HepG2 (cell line): ENCODE measurements at regions not wholly inside any gene's neighbourhood (a gene's known extent, or its start where the extent isn't known, plus 50 kb on each side); places are given as distances from the start of the nearest gene placed in this dataset.

Source experiments
- ATAC-seq: fragments of 200-7000 bp; cut with Tn5 transposase; 3 replicates; pipeline ENCODE4 v1.9.1; 2020; ENCODE audit warnings: mild to moderate bottlenecking, moderate library complexity
- BruUV-seq: library from RNA; stranded (reverse); fragments of 400-500 nt; replicated peaks from 2 replicates; lab custom pipeline; 2021; lab: Mats Ljungman, UMichigan
- CTCF ChIA-PET: fragments of 300-600 bp; formaldehyde crosslinking; extraction: SDS; loops from one replicate; lab custom pipeline; 2021; ENCODE audit warnings: low total read pairs, inconsistent platforms, low intra/inter-chr PET ratio; lab: Yijun Ruan, JAX
- POLR2A ChIA-PET: fragments of 350-600 bp; sonication (Branson Sonifier 250); formaldehyde crosslinking; loops from one replicate; lab custom pipeline; 2020; ENCODE audit warnings: antibody characterized with exemption, inconsistent platforms; lab: Yijun Ruan, JAX
- DNase-seq: peaks from one replicate; pipeline ENCODE4 v3.0.0-alpha.2; 2015; ENCODE audit warnings: low spot score
- FAIRE-seq: peaks from 3 replicates; lab custom pipeline; 2011; peaks lifted over from hg19 to GRCh38; lab: Jason Lieb, UNC
- H2AFZ ChIP-seq: one replicate; pipeline ENCODE4 v1.6.1; 2011; ENCODE audit warnings: low read length, inconsistent platforms
- H3K27ac ChIP-seq: fragments of 300-600 bp; 3 replicates; pipeline ENCODE4 v1.8.0; 2011; ENCODE audit warnings: mixed run types, mild to moderate bottlenecking, mixed read lengths, low read length, inconsistent platforms; ENCODE audit not compliant: insufficient read depth; ENCODE audit errors: extremely low read length
- H3K27me3 ChIP-seq, 2 experiments: fragments of 200-600 bp in 1 of 2; 2 replicates in 1 of 2; 3 replicates in 1 of 2; pipeline versions ENCODE4 v1.6.0 to v1.8.0; 2011; ENCODE audit warnings: low read length in 2 of 2, mild to moderate bottlenecking in 2 of 2, moderate library complexity in 2 of 2, inconsistent platforms in 1 of 2; ENCODE audit not compliant: insufficient read depth in 2 of 2, control insufficient read depth in 1 of 2
- H3K36me3 ChIP-seq, 2 experiments: fragments of 200-600 bp in 1 of 2; replicated peaks in 1 of 2; 2 replicates in 1 of 2; 3 replicates in 1 of 2; pipeline versions ENCODE4 v1.5.1 to v1.8.0; 2011; ENCODE audit warnings: low read length in 2 of 2, inconsistent platforms in 1 of 2; ENCODE audit not compliant: insufficient read depth in 2 of 2, control insufficient read depth in 1 of 2
- H3K4me1 ChIP-seq: 2 replicates; pipeline ENCODE4 v1.5.1; 2012; ENCODE audit warnings: low read length, inconsistent platforms; ENCODE audit not compliant: insufficient read depth
- H3K4me2 ChIP-seq: 2 replicates; pipeline ENCODE4 v1.6.0; 2011; ENCODE audit warnings: low read depth, low read length, inconsistent platforms
- H3K4me3 ChIP-seq, 3 experiments: fragments of 200-600 bp in 1 of 3; sonication (generic), shearing (Covaris generic) in 1 of 3; replicated peaks in 1 of 3; 2 replicates each; pipeline ENCODE4 v1.5.1; 2011 to 2016; ENCODE audit warnings: low read length in 3 of 3, inconsistent platforms in 2 of 3, low read depth in 2 of 3, mild to moderate bottlenecking in 2 of 3, control low read depth in 1 of 3, mixed read lengths in 1 of 3; ENCODE audit not compliant: insufficient read depth in 1 of 3
- H3K79me2 ChIP-seq: one replicate; pipeline ENCODE4 v1.6.1; 2011; ENCODE audit warnings: low read length, inconsistent platforms; ENCODE audit not compliant: insufficient read depth
- H3K9ac ChIP-seq: 2 replicates; pipeline ENCODE4 v1.6.0; 2011; ENCODE audit warnings: mild to moderate bottlenecking, low read depth, low read length, inconsistent platforms; ENCODE audit not compliant: insufficient read depth
- H3K9me3 ChIP-seq: 2 replicates; pipeline ENCODE4 v1.5.1; 2012; ENCODE audit warnings: mild to moderate bottlenecking, low read length
- H4K20me1 ChIP-seq: 2 replicates; pipeline ENCODE4 v1.6.0; 2011; ENCODE audit warnings: inconsistent platforms, mild to moderate bottlenecking, low read length, moderate library complexity; ENCODE audit not compliant: insufficient read depth
- CBX2 ChIP-seq, 2 experiments: fragments of 200-600 bp in 1 of 2; sonication (generic); formaldehyde crosslinking in 1 of 2; IDR thresholded peaks; 2 replicates each; pipeline versions ENCODE4 v1.7.0 to v1.8.1; 2018 to 2022; ENCODE audit warnings: low read depth in 2 of 2, low read length in 1 of 2, mild to moderate bottlenecking in 1 of 2, missing genetic modification reagents in 1 of 2
- E2F2 ChIP-seq: sonication (generic); formaldehyde crosslinking; IDR thresholded peaks from 2 replicates; pipeline ENCODE4 v1.4.0; 2020; ENCODE audit warnings: missing genetic modification reagents, borderline replicate concordance
- FOXA3 ChIP-seq: IDR thresholded peaks from 2 replicates; pipeline ENCODE4 v1.6.1; 2016; ENCODE audit warnings: missing genetic modification reagents, missing compliant biosample characterization
- KLF16 ChIP-seq, 2 experiments: sonication (generic) in 1 of 2; formaldehyde crosslinking in 1 of 2; IDR thresholded peaks; 2 replicates each; pipeline versions ENCODE4 v1.6.1 to v1.8.0; 2016 to 2023; ENCODE audit warnings: missing genetic modification reagents in 2 of 2, missing compliant biosample characterization in 1 of 2
- MED1 ChIP-seq: sonication (generic); formaldehyde crosslinking; IDR thresholded peaks from 2 replicates; pipeline ENCODE4 v1.4.0; 2020; ENCODE audit warnings: missing genetic modification reagents
- SAP130 ChIP-seq: IDR thresholded peaks from 2 replicates; pipeline ENCODE4 v1.6.1; 2016; ENCODE audit warnings: low read depth
- ZFAT ChIP-seq: sonication (generic); formaldehyde crosslinking; conservative IDR thresholded peaks from 2 replicates; pipeline ENCODE4 v1.8.1; 2023; ENCODE audit warnings: missing genetic modification reagents, inconsistent platforms
- ZNF652 ChIP-seq: IDR thresholded peaks from 2 replicates; pipeline ENCODE4 v1.6.1; 2016; ENCODE audit warnings: low read depth, borderline replicate concordance
- WGBS: methylation state at CpG from one replicate; pipeline ENCODE4 v1.1.6; 2017; ENCODE audit warnings: low lambda C conversion rate; 5-methylcytosine and 5-hydroxymethylcytosine counted together
- in situ Hi-C: cut with HindIII; loops from 2 replicates; pipeline ENCODE4 v1.10.0; 2017; ENCODE audit warnings: low pct_unique_long_range_greater_than_20kb; ENCODE audit not compliant: extremely low pct_ligation_motif_present
- intact Hi-C: fragments of 100-400 bp; cut with micrococcal nuclease; formaldehyde crosslinking; loops from one replicate; pipeline ENCODE4 v1.10.0; 2022; ENCODE audit not compliant: unreplicated experiment

- TF ChIP-seq E2F2 (no peak), CBX2 (IDR thresholded peaks at IDR 0.05; ENCODE audit: low read depth, low read length) (no peak), CBX2 (CRISPR knock-in tag; IDR thresholded peaks at IDR 0.05; ENCODE audit: low read depth) (no peak)
Observed at GRCh38 chr5:42879291-42879690, 67.6 kb upstream of the SELENOP start (continued).

- no peak overlapping the region for H2AFZ ChIP-seq
- 6% methylated on average over 4 of the region's 4 CpGs for WGBS
- no TSS peak for BruUV-seq
- FAIRE-seq (no peak), ATAC-seq (no peak), DNase-seq (no peak)
- POLR2A ChIA-PET = interaction anchor here (1.0 to 13.5 kb wide), 5 partner anchors 9 to 74 kb away, joined by 3 to 263 read pairs (median 6); partner anchors contain the start of gene SELENOP
- TF ChIP-seq MED1 (CRISPR knock-in tag) (0 out of 2 replicates have a peak, but pooled peaks have one; percentile 5), ZNF652 (CRISPR knock-in tag) (peak; percentile 53; the same call in 1 of the 2 replicates), SAP130 (CRISPR knock-in tag) (0 out of 2 replicates have a peak, but pooled peaks have one; percentile 22), FOXA3 (CRISPR knock-in tag) (0 out of 2 replicates have a peak, but pooled peaks have one; percentile 5), KLF16 (CRISPR knock-in tag; IDR thresholded peaks at IDR 0.05) (no peak), ZFAT (CRISPR knock-in tag) (no peak)
- peak overlapping the region; percentile 99 for H3K27ac ChIP-seq
- H3K9ac ChIP-seq = peak overlapping the region; percentile 25; the same call in 1 of the 2 replicates
- H3K79me2 ChIP-seq = peaks cover 71% of the 10 kb centered on the region
- no peaks in the 10 kb centered on the region for H3K27me3 ChIP-seq
- no peaks in the 10 kb centered on the region for H4K20me1 ChIP-seq
- CTCF ChIA-PET = no interaction called here
- no peaks in the 10 kb centered on the region for H3K9me3 ChIP-seq
- no peaks in the 10 kb centered on the region for H3K36me3 ChIP-seq
- H3K4me3 ChIP-seq = peak overlapping the region in 2 of 3 experiments; percentile 27 to 34; a peak in 2 of 6 replicates
- peaks cover 94% of the 10 kb centered on the region for H3K4me1 ChIP-seq
- H3K4me2 ChIP-seq = peak overlapping the region; percentile 83
- intact Hi-C loops (loop anchor here (2.0 kb wide), 1 partner anchor 32 kb away; no protein-coding TSS in a partner anchor), in situ Hi-C loops (loop anchor here (5.0 kb wide), 1 partner anchor 56 kb away; no protein-coding TSS in a partner anchor)
Observed at GRCh38 chr5:42878550-42878949, 66.9 kb upstream of the SELENOP start.
